NCI-H2171 treated with DMSO at 0.1 percent for 48 hours (cell line): ENCODE measurements at regions not wholly inside any gene's neighbourhood (a gene's known extent, or its start where the extent isn't known, plus 50 kb on each side); places are given as distances from the start of the nearest gene placed in this dataset.
"Not testable (repeated sequence)": the region's sequence is repeated elsewhere in the genome, so short reads cannot be mapped to it uniquely, and the experiment has no call there.

Experiments
- DNase-seq: peaks from one replicate; lab custom pipeline; 2025; lab: John Stamatoyannopoulos, UW

DNA sequence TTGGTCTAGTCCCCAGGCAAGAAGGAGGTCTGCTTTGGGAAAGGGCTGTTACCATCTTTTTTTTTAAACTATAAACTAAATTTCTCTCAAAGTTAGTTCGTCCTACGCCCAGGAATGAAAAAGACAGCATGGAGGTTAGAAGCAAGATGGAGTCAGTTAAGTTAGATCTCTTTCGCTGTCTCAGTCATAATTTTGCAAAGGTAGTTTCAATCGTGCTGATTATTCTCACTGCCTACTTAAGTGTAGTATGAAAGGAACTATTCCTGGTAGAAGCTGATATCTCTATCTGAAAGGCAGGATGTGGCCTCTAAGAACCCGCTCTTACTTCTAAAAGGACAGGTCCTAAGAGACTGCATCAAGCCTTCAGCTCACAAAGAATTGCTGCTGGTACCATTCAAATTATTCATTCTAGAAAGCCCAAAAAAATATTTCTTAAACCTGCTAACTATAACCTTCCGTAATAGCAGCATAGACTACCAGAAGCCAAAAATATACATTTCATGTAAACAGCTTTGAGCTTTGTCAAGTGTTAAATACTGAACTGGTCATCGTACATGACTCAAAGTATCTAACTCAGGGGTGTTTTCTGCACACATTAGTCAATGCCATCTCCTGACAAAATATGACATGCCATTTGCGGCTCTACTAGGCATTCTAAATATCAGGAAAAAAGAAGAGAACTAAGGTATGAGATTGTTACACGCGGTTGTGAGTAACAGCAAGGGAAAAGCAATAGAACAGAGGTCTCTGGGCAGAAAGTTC is 96.0 kb upstream of the CCDC80 start:
- no peak for DNase-seq

GRCh38 chr3:112736386-112736785 is 95.4 kb upstream of the CCDC80 start:
- DNase-seq, result no peak

DNA sequence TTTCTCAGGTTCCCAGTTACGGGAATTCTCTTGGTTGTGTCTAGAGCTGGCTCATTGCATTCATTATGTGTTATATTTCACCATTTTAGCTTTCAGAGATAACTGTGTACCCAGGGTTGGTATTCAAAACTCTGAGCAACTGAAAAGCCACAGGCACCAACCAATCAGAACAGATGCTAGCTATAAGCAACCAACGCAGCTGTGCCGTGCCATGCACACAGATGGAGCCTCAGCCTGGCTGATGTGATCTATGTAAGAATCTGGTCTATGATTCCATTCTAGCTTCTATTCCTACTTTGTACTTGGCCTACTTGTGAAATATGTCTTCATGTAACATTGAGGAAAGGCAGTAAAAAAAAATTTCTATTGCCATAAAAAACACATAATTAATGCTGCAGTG is 95.0 kb upstream of the CCDC80 start:
- peak; percentile 56 for DNase-seq

- peak; percentile 71 for DNase-seq
Measured at GRCh38 chr3:112734736-112735350, 93.9 kb upstream of the CCDC80 start.

- no peak for DNase-seq
Measured at GRCh38 chr3:112734171-112734570, 93.2 kb upstream of the CCDC80 start.

- no peak for DNase-seq
Measured at GRCh38 chr3:112730210-112730609, 89.3 kb upstream of the CCDC80 start.

DNA sequence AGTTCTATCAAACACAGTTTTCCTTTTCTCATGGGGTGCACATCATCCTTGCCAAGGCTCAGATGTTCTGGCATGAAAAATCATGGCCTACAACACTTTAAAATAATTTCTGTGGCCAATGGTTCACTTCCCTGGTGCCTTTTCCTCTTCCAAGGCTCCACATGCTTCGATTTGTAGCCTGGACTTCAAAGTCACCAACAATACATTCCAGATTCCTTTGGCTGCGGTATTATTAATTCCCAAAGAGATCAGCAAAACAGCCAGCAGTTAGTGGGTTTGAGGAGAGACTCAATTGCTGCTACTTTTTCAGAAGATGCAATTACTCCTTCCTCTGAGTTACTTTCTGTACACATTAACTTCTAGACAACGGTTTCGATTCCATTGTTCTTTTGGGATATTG is 80.3 kb upstream of the CCDC80 start:
- DNase-seq, result no peak

DNA sequence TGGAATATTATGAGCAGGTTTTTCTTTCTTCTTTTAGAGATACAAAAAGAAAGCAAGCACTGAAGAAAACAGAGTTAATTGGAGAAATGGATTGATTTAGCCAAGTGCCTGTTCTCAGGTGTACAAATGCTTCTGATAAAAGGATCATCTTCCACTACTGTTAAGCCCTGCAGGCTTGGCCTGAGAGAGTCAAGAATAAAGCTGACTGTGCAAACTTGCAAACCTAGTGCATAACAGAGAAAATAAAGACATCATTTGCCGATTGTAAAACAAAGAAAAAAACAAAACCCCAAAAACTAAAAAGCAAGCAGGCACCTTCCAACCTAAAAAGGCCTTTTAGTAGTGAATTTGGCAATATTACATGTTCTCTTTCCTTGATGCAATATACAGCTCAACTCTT is 78.0 kb upstream of the CCDC80 start:
- DNase-seq, result no peak

DNA sequence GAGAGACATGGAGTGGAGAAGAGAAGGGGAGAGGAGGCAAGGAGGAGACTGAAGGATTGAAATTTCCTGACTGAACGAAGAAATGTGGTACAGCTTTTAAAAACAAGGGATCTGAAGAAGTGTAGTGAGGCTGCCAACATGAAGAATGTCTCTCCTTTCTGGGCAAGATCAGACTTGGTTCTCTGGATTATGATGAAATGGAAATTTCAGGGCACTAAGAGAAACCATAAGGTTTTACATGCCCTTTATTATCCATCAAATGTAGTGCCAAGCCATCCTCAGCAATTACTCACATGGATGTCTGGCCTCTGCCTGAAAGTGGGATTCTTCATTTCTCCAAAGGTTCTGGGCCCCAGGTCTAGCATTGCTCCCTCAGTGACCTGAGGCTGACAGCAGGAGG is 77.6 kb upstream of the CCDC80 start:
- no peak for DNase-seq

GRCh38 chr3:112709911-112710310 is 69.0 kb upstream of the CCDC80 start:
- DNase-seq, result no peak

DNA sequence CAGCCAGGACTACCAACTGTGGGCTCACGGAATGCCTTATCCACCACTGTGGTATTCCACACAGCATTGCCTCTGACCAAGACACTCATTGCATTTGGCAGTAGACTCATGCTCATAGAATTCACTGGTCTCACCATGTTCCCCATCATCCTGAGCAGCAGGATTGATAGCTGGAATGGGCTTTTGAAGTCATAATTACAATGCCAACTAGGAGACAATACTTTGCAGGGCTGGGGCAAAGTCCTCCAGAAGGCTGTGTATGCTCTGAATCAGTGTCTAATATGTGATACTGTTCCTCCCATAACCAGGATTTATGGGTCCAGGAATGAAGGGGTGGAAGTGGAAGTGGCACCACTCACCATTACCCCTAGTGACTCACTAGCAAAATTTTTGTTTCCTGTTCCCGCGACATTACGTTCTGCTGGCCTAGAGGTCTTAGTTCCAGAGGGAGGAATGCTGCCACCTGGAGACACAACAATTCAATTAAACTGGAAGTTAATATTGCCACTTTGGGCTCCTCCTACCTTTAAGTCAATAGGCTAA is 58.6 kb upstream of the CCDC80 start:
- DNase-seq, result no peak

DNA sequence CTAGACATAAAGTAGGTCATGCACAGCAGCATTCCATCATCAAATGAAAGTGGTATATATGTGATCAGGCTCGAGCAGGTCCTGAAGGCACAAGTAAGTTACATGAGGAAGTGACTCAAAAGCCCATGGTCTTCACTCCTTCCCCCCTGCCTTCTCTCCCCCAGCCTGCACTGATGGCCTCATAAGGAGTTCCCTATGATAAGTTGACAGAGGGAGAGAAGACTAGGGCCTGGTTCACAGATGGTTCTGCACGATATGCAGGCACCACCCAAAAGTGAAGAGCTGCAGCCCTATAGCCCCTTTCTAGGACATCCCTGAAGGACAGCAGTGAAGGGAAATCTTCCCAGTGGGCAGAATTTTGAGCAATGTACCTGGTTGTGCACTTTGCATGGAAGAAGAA is 57.5 kb upstream of the CCDC80 start:
- DNase-seq, result not testable (repeated sequence)

- DNase-seq, result not testable (repeated sequence)
Measured at GRCh38 chr3:112696244-112696643, 55.3 kb upstream of the CCDC80 start.

- not testable (repeated sequence) for DNase-seq
Measured at GRCh38 chr3:112695377-112696108, 54.6 kb upstream of the CCDC80 start.

GRCh38 chr3:112694906-112695305 is 54.0 kb upstream of the CCDC80 start:
- not testable (repeated sequence) for DNase-seq

DNA sequence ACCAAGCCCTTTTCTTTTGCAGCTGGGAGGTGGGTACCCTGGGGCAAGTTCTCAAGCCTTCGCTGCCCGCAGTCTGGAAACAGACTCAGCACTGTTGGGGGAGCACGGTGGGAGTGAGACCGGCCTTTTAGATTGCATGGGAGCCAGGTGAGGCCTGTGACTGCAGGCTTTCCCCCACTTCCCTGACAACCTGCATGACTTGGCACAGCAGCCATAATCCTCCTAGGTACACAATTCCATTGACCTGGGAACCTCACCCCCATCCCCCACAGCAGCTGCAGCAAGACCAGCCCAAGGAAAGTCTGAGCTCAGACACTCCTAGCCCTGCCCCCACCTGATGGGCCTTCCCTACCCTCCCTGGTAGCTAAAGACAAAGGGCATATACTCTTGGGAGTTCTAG is 52.2 kb upstream of the CCDC80 start:
- DNase-seq, result no peak
